IMR-90 (cell line): ENCODE measurements at regions not wholly inside any gene's neighbourhood (a gene's known extent, or its start where the extent isn't known, plus 50 kb on each side); places are given as distances from the start of the nearest gene placed in this dataset.

Experiments
- CTCF ChIP-seq: conservative IDR thresholded peaks from 2 replicates; pipeline ENCODE4 v1.5.1; 2012; ENCODE audit warnings: mild to moderate bottlenecking, low read depth, low read length, improper control_type of control experiment
- MAFK ChIP-seq: IDR thresholded peaks from 2 replicates; pipeline ENCODE4 v1.6.1; 2012; ENCODE audit warnings: low read depth, low read length, improper control_type of control experiment
- RCOR1 ChIP-seq: IDR thresholded peaks from 2 replicates; pipeline ENCODE4 v1.6.1; 2012; ENCODE audit warnings: mild to moderate bottlenecking, low read length, improper control_type of control experiment; ENCODE audit not compliant: insufficient replicate concordance
- RFX5 ChIP-seq: IDR thresholded peaks from 2 replicates; pipeline ENCODE4 v1.8.0; 2012; ENCODE audit warnings: low read depth, mild to moderate bottlenecking, low read length, moderate library complexity

DNA sequence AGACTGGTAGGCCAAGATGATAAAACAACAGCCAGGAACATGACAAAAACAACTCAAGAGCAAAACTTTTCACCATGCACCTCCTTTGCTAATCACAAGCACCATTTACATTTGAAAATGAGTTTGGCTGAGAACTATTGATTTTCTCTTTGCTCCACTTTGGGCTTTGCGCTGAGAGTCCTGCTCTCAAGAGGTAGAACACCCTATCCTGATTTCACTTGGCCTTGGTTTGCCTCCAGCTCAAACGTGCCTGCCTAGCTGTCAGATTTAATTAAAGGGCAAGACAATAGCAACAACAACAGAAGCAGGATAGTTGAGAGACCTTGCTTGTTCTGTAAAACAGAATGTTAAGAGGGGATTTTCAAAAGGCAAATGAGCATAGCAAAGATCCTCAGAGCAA is 128.2 kb upstream of the ASTN2 start:
- TF ChIP-seq CTCF, result no peak
- TF ChIP-seq MAFK, result no peak
- no peak for TF ChIP-seq RCOR1
- no peak for TF ChIP-seq RFX5
